HG03064 (cell line): ENCODE measurements at regions not wholly inside any gene's neighbourhood (a gene's known extent, or its start where the extent isn't known, plus 50 kb on each side); places are given as distances from the start of the nearest gene placed in this dataset.

Experiments
- ATAC-seq: cut with Tn5 transposase; IDR thresholded peaks from one replicate; pipeline ENCODE4 v1.9.1; 2021; ENCODE audit warnings: low read depth; ENCODE audit not compliant: unreplicated experiment

- no peak for ATAC-seq
These were observed 69.0 kb upstream of the ZC3H11B start for GRCh38 chr1:219681876-219682275.

GRCh38 chr1:219676012-219676765, 63.3 kb upstream of the ZC3H11B start:
- no peak for ATAC-seq

GRCh38 chr1:219670426-219671149, 57.7 kb upstream of the ZC3H11B start:
- ATAC-seq = no peak

- no peak for ATAC-seq
These were observed 56.7 kb upstream of the ZC3H11B start for GRCh38 chr1:219669556-219669955.

- ATAC-seq = no peak
These were observed 56.1 kb upstream of the ZC3H11B start for GRCh38 chr1:219669042-219669441.

GRCh38 chr1:219668446-219668845, 55.5 kb upstream of the ZC3H11B start:
- no peak for ATAC-seq

GRCh38 chr1:219666242-219666641, 53.3 kb upstream of the ZC3H11B start:
- ATAC-seq = no peak

- no peak for ATAC-seq
These were observed 52.2 kb upstream of the ZC3H11B start for GRCh38 chr1:219665089-219665488.

GRCh38 chr1:219664310-219665029, 51.6 kb upstream of the ZC3H11B start:
- ATAC-seq = no peak
